Mucosa of descending colon (tissue), 3 donors: ENCODE measurements at regions not wholly inside any gene's neighbourhood (a gene's known extent, or its start where the extent isn't known, plus 50 kb on each side); places are given as distances from the start of the nearest gene placed in this dataset.

Experiments used
- ATAC-seq: fragments of 200-7000 bp; cut with Tn5 transposase; one replicate; pipeline ENCODE4 v1.9.1; 2020; ENCODE audit warnings: mild to moderate bottlenecking, moderate library complexity
- DNase-seq, 3 donors: peaks; one replicate each; pipeline ENCODE4 v3.0.0-alpha.2; 2020
- H3K36me3 ChIP-seq: fragments of 200-600 bp; one replicate; pipeline ENCODE4 v1.8.0; 2021; ENCODE audit warnings: low read depth, mild to moderate bottlenecking
- H3K4me1 ChIP-seq: fragments of 200-600 bp; one replicate; pipeline ENCODE4 v1.8.0; 2021; ENCODE audit warnings: low read depth, mild to moderate bottlenecking
- H3K4me3 ChIP-seq: fragments of 200-600 bp; one replicate; pipeline ENCODE4 v1.8.0; 2021; ENCODE audit warnings: mild to moderate bottlenecking
- H3K9me3 ChIP-seq: fragments of 200-600 bp; one replicate; pipeline ENCODE4 v1.8.0; 2021; ENCODE audit warnings: mild to moderate bottlenecking
- intact Hi-C, 2 donors: fragments of 100-400 bp; cut with DNase I in 1 of 2; cut with micrococcal nuclease in 1 of 2; formaldehyde crosslinking; loops; one replicate each; pipeline versions ENCODE4 v1.11.0 to v1.11.1; 2022; cut with DNase I, micrococcal nuclease
- TF ChIP-seq, protein P1 (sequence below): fragments of 200-600 bp; IDR thresholded peaks from one replicate; pipeline ENCODE4 v1.8.0; 2022; ENCODE audit warnings: antibody characterized with exemption, mild to moderate bottlenecking
- donor health status: DM: no; HTN: no; CAD: no; lungs with moderate emphysema.
- donor health status: DM: no; HTN: no; CAD: no.
- donor health status: DM: no; HTN: yes; CAD: no.

DNA sequence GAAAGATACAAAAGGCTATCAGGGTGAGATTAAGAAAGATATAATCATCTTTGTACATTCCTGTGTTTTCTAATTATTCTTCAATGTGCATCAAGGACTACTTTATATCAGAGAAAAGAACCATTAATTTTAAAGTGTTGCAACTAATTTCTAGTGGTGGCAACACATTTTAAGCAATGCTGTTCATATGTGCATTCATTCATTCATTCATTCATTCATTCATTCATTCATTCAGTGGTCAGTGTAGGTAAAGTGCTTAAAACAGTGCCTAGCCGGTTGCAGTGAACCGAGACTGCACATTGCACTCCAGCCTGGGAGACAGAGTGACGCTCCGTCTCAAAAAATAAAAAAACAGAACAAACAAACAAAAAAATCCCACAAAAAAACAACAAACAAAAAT lies 155.7 kb upstream of the ZNF536 start:
- intact Hi-C loops, result no loop called here
- DNase-seq (no peak), ATAC-seq (no peak)
- Histone ChIP-seq H3K36me3 (no peaks in the 10 kb centered on the region), H3K4me1 (no peaks in the 10 kb centered on the region), H3K4me3 (no peak overlapping the region), H3K9me3 (no peaks in the 10 kb centered on the region)
- TF ChIP-seq, protein P1, sequence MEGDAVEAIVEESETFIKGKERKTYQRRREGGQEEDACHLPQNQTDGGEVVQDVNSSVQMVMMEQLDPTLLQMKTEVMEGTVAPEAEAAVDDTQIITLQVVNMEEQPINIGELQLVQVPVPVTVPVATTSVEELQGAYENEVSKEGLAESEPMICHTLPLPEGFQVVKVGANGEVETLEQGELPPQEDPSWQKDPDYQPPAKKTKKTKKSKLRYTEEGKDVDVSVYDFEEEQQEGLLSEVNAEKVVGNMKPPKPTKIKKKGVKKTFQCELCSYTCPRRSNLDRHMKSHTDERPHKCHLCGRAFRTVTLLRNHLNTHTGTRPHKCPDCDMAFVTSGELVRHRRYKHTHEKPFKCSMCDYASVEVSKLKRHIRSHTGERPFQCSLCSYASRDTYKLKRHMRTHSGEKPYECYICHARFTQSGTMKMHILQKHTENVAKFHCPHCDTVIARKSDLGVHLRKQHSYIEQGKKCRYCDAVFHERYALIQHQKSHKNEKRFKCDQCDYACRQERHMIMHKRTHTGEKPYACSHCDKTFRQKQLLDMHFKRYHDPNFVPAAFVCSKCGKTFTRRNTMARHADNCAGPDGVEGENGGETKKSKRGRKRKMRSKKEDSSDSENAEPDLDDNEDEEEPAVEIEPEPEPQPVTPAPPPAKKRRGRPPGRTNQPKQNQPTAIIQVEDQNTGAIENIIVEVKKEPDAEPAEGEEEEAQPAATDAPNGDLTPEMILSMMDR, result no peak

DNA sequence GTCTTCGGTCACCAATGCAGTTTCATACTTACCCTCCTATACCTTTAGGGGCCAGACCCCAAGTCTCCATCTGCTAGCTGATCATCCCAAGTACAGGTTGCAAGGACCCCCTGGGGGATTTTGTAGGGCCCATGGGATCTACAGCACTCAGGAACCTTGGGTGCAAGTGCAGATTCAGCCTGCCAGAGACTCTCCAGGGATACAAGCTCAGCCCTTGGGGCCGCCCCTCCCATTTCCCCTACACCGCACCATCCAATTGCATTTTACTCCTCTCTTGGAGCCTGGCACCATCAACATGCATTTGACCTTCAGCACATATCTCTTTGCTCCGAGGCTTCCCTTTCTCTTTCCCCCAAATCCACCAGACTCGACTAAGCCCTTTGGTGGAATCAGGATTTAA lies 154.7 kb upstream of the ZNF536 start:
- intact Hi-C loops, result no loop called here
- Histone ChIP-seq H3K36me3 (no peaks in the 10 kb centered on the region), H3K4me3 (no peak overlapping the region), H3K9me3 (no peaks in the 10 kb centered on the region), H3K4me1 (no peaks in the 10 kb centered on the region)
- TF ChIP-seq, protein P1, result no peak
- DNase-seq (no peak), ATAC-seq (no peak)

DNA sequence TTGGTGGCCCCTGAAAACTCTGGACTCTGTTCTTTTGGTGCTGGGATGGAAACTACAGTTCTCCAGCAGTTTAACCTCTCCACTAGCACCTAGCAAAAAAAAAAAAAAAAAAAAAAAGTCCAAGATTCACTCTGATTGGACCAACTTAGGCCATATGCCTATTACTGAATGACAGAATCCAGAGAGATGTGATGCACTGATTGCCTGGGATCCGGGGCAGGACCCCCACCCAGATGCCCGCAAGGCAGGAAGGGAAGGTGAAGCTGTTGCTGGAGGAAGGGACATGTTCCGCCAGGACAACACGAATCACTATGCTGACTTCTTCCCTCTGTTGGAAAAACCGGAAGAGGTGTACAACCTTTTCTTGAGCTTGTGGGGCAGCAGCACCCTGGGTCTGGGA lies 152.5 kb upstream of the ZNF536 start:
- DNase-seq, result no peak
- intact Hi-C loops, result no loop called here
- TF ChIP-seq, protein P1, result no peak
- no peak for ATAC-seq
- H3K4me3 ChIP-seq, result no peak overlapping the region
- no peaks in the 10 kb centered on the region for H3K9me3 ChIP-seq
- no peaks in the 10 kb centered on the region for H3K4me1 ChIP-seq
- H3K36me3 ChIP-seq, result no peaks in the 10 kb centered on the region

DNA sequence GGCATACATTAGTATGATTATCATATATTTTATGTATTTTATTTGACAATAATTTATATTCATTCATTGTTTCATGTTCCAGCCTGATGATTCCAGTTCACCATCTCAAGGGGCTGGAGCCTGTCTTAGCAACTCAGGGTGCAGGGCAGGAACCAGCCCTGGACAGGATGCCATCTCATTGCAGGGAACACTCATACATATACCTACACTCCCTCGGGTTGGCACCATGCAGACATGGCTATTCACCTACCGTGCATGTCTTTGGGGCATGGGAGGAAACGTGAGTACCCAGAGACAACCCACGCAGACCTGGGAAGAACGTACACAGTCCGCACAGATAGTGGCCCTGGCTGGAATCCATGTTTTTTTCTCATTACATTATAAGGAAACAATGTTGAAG lies 151.0 kb upstream of the ZNF536 start:
- H3K4me3 ChIP-seq, result no peak overlapping the region
- DNase-seq (no peak), ATAC-seq (no peak)
- intact Hi-C loops, result no loop called here
- H3K4me1 ChIP-seq, result peaks cover 1% of the 10 kb centered on the region
- H3K9me3 ChIP-seq, result no peaks in the 10 kb centered on the region
- H3K36me3 ChIP-seq, result no peaks in the 10 kb centered on the region
- TF ChIP-seq, protein P1, result no peak

DNA sequence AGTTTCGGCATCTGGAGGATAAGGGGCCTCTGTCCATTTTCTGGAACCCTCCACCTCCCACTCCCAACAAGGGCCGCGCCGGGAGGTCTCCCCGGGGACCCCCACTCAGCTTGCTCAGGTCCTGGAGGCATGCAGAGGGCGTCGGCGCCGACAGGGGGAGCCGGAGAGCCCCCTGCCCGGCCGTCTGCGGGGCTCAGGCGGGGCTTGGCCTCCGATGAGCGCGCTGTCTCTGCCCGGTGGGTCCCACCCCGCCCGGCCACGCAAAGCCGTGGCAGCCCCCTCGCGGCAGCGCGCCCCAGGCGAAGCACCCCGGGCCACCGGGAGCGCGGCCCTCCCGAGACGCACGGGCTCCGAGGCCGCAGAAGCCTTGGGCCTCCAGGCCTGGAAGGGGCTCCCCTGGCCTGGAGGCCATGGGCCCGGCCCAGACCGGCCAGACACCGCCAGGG lies 149.7 kb upstream of the ZNF536 start:
- DNase-seq (peak in 2 of 3 donors; percentile 23 to 31), ATAC-seq (peak; percentile 50)
- Histone ChIP-seq H3K4me1 (peaks cover 13% of the 10 kb centered on the region), H3K9me3 (no peaks in the 10 kb centered on the region), H3K36me3 (no peaks in the 10 kb centered on the region), H3K4me3 (no peak overlapping the region)
- TF ChIP-seq, protein P1, result peak; percentile 31
- intact Hi-C loops, result no loop called here
